T-helper 2 cell (primary cell): ENCODE measurements at regions not wholly inside any gene's neighbourhood (a gene's known extent, or its start where the extent isn't known, plus 50 kb on each side); places are given as distances from the start of the nearest gene placed in this dataset.

ENCODE experiments used
- DNase-seq, 5 experiments: peaks; one replicate each; pipeline versions ENCODE4 v3.0.0 to v3.0.0-alpha.2; 2012 to 2022

- no peak for DNase-seq
These were observed 930.6 kb upstream of the EPHA6 start for GRCh38 chr3:95883801-95884200.

GRCh38 chr3:95886616-95887015, 927.8 kb upstream of the EPHA6 start:
- DNase-seq, result no peak

GRCh38 chr3:95887114-95887513, 927.3 kb upstream of the EPHA6 start:
- no peak for DNase-seq

- DNase-seq, result no peak
These were observed 919.6 kb upstream of the EPHA6 start for GRCh38 chr3:95894820-95895219.

- DNase-seq, result no peak
These were observed 914.9 kb upstream of the EPHA6 start for GRCh38 chr3:95899494-95899893.

- DNase-seq, result no peak
These were observed 914.5 kb upstream of the EPHA6 start for GRCh38 chr3:95899911-95900310.

- DNase-seq, result no peak
These were observed 912.4 kb upstream of the EPHA6 start for GRCh38 chr3:95901948-95902347.

GRCh38 chr3:95905182-95905581, 909.2 kb upstream of the EPHA6 start:
- no peak for DNase-seq

GRCh38 chr3:95911767-95912166, 902.6 kb upstream of the EPHA6 start:
- DNase-seq, result no peak

GRCh38 chr3:95923496-95924210, 890.7 kb upstream of the EPHA6 start:
- no peak for DNase-seq

GRCh38 chr3:95926904-95927501, 887.4 kb upstream of the EPHA6 start:
- no peak for DNase-seq

GRCh38 chr3:95934181-95934580, 880.2 kb upstream of the EPHA6 start:
- DNase-seq, result no peak

GRCh38 chr3:95939235-95939809, 875.1 kb upstream of the EPHA6 start:
- DNase-seq, result no peak

GRCh38 chr3:95965704-95966336, 848.6 kb upstream of the EPHA6 start:
- no peak for DNase-seq

- DNase-seq, result no peak
These were observed 842.8 kb upstream of the EPHA6 start for GRCh38 chr3:95971573-95971972.

GRCh38 chr3:95994338-95994737, 820.1 kb upstream of the EPHA6 start:
- no peak for DNase-seq

- no peak for DNase-seq
These were observed 813.4 kb upstream of the EPHA6 start for GRCh38 chr3:96000966-96001365.

- DNase-seq, result no peak
These were observed 806.7 kb upstream of the EPHA6 start for GRCh38 chr3:96007650-96008195.

GRCh38 chr3:96012939-96013338, 801.5 kb upstream of the EPHA6 start:
- no peak for DNase-seq

- no peak for DNase-seq
These were observed 796.8 kb upstream of the EPHA6 start for GRCh38 chr3:96017556-96017955.

- no peak for DNase-seq
These were observed 791.7 kb upstream of the EPHA6 start for GRCh38 chr3:96022676-96023075.

GRCh38 chr3:96027718-96028117, 786.7 kb upstream of the EPHA6 start:
- DNase-seq, result no peak

- DNase-seq, result no peak
These were observed 774.8 kb upstream of the EPHA6 start for GRCh38 chr3:96039632-96040031.

GRCh38 chr3:96059301-96059700, 755.1 kb upstream of the EPHA6 start:
- DNase-seq, result no peak
